ENCODE measurements at regions not wholly inside any gene's neighbourhood (a gene's known extent, or its start where the extent isn't known, plus 50 kb on each side); places are given as distances from the start of the nearest gene placed in this dataset.

- no peak for DNase-seq (ENCODE audit: low read depth)
- H3K4me3 ChIP-seq (ENCODE audit: low read length): no peak overlapping the region
- no peak for TF ChIP-seq CTCF (conservative IDR thresholded peaks at IDR 0.05; ENCODE audit: low read depth, low read length)
Measured at GRCh38 chr4:11919316-11919715, 490.6 kb upstream of the HS3ST1 start.

DNA sequence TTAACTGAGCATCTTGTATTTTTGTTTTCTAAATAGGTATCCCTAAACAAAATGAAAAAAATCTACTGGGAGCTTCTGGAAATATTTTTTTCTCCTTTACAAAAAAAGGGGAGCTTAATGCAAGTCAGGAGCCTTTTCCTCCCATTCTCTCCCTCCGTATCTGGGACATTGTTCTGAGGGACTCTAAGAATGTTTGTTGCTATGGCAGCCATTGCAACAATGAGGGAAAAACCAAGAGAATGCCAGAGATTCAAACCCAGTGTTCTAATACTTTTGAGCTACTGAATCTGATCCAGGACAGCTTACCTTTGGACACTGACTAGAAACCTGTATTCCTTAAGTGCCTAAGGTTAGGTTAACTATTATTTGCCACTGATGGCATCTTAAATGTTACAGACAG lies 485.7 kb upstream of the HS3ST1 start:
- no peak for TF ChIP-seq CTCF (conservative IDR thresholded peaks at IDR 0.05; ENCODE audit: low read depth, low read length)
- DNase-seq (ENCODE audit: low read depth): peak; percentile 59
- H3K4me3 ChIP-seq (ENCODE audit: low read length): no peak overlapping the region

- no peak for TF ChIP-seq CTCF (conservative IDR thresholded peaks at IDR 0.05; ENCODE audit: low read depth, low read length)
- no peak overlapping the region for H3K4me3 ChIP-seq (ENCODE audit: low read length)
- no peak for DNase-seq (ENCODE audit: low read depth)
Measured at GRCh38 chr4:11912886-11913285, 484.2 kb upstream of the HS3ST1 start.

GRCh38 chr4:11910812-11911211 lies 482.1 kb upstream of the HS3ST1 start:
- no peak for TF ChIP-seq CTCF (conservative IDR thresholded peaks at IDR 0.05; ENCODE audit: low read depth, low read length)
- DNase-seq (ENCODE audit: low read depth): no peak
- H3K4me3 ChIP-seq (ENCODE audit: low read length): no peak overlapping the region

- no peak overlapping the region for H3K4me3 ChIP-seq (ENCODE audit: low read length)
- DNase-seq (ENCODE audit: low read depth): no peak
- TF ChIP-seq CTCF (conservative IDR thresholded peaks at IDR 0.05; ENCODE audit: low read depth, low read length): no peak
Measured at GRCh38 chr4:11908712-11909111, 480.0 kb upstream of the HS3ST1 start.

DNA sequence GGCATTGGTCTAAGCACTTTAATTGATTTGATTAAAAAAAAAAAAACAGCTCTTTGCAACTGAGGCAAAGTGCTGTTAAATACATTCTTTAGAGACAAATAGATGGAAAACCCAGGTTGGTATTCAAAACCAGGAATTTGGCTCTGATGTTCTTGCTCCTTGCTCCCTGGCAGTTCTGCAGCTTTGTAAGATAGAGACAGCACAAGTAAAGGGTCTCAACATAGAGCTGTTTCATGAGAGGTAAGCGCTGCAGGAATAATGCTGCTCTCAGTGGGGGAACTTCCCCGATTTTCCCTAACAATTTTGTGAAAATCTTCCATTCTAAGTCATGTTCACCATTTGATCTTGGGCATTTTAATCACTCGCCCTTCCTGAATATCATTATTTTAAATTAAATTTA lies 479.5 kb upstream of the HS3ST1 start:
- DNase-seq (ENCODE audit: low read depth): no peak
- TF ChIP-seq CTCF (conservative IDR thresholded peaks at IDR 0.05; ENCODE audit: low read depth, low read length): no peak
- no peak overlapping the region for H3K4me3 ChIP-seq (ENCODE audit: low read length)

DNA sequence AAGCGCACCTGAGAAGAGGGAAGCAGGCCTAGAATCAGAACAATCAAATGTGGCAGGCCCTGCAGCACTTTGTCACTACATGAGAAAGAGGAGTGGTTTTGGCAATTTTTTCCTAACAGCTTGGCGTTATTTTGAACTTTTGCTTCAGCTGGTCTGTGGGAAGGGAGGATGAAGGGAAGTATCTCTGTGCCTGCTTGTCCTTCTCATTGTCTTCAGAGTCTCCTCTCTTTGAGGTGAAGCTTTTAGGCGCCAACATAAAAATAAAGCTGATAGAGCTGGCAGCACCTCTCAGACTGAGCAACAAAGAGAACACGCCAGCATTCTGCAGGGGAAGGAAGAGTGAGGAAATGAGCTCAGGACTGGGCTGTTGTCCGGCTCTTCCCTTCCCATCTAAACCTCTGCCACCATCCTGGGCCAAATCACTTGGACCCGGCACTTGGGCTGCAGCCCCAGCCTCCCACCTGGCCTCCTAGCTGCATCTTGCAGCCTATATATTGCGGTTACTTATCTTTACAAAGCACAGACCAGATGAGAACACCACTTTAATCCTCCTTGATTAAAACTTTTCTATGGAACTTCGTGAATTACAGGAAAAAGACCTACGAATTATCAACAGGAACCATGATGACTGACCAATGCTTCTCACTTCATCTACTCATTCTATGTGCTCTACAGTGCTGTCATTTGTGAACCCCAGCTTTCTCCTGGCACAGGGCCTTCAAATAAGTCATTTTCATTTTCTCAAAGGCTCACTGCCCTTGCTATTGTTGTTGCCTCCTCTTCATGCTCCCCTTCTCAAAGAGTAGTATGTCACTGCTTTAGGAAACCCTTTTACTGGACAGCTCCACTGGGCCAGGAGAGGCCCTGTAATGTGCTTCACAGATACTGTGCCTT lies 476.4 kb upstream of the HS3ST1 start:
- no peak for TF ChIP-seq CTCF (conservative IDR thresholded peaks at IDR 0.05; ENCODE audit: low read depth, low read length)
- no peak for DNase-seq (ENCODE audit: low read depth)

More for the DNA sequence above, 476.4 kb upstream of the HS3ST1 start:
- no peak overlapping the region for H3K4me3 ChIP-seq (ENCODE audit: low read length)

Data from retinal pigment epithelial cell (primary cell).